ENCODE measurements at regions not wholly inside any gene's neighbourhood (a gene's known extent, or its start where the extent isn't known, plus 50 kb on each side); places are given as distances from the start of the nearest gene placed in this dataset.
A peak's percentile ranks its signal among the peaks of the same experiment; 100 is the strongest.

DNA sequence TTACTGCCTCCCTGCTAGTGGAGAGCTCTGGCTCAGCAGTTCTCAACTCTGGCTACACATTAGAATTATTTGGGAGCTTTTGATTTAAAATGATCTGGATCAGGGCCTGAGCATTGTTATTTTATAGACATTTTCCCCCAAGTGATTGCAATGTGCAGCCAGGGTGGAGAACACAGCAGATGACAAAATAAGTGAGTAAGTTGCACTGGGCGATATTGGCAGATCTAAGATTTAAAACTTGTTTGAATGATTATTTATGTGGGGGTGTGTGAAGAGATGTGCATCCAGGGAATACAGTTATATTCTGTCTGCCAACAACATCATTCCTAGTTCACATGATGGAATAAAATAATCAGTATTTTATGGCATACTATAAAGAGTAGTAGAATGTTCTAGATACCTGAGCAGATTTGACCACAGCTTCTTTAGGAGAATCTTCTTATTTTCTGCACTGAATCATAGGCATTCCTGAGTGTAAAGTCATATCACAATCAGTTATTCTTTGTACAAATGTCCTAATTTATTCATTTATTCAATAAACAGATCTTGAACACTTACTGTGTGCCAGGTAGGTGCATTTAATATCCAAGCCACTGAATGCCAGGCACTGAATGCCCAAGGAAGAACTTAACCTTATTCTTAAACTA, 123.9 kb downstream of the UCHL1 start:
- intact Hi-C loops (cut with DNase I): loop anchor here (5.0 kb wide), 1 partner anchor 37 kb away; no protein-coding TSS in a partner anchor
- DNase-seq: no peak

DNA sequence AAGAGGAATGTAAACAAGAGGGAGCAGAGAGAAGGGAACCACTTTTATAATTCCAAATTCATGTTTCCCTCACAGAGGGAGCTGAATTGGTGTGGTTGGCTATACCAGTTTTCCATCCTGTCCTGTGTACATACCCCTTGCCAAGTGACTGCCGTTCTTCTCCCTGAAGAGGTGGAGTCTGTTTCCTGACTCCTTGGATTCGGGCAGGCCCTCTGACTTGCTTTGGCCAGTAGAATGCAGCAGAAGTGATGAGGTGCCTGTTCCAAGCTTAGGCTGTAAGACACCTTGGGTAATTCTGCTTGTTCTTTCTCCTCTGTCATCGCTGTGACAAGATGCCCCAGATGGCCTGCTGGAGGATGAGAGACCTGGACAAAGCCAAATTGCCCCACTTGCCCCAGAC, 124.7 kb downstream of the UCHL1 start:
- intact Hi-C loops (cut with DNase I): loop anchor here (5.0 kb wide), 1 partner anchor 36 kb away; no protein-coding TSS in a partner anchor
- DNase-seq: no peak

DNA sequence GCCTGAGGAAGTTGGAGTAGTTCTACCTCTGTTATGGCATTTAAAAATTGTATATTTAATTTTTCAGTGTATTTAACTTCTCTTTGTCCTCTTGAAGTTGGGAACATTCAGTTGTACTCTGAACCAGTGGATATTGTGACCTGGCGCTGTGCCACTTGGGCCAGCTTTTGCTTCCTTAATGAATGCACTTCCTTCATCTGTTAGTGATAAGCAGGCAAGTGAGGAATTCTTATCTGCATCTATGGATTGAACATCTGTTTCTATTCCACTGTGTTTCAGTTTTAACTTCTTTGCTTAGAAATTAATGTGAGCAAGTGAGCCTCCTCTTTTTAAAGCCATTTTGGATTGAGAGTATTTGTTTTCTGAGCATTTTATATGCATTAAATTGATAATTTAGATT, 128.3 kb downstream of the UCHL1 start:
- DNase-seq: peak in 9 of 10 donors; percentile 41 to 89 (median 62)
- intact Hi-C loops (cut with DNase I): loop anchor here (5.0 kb wide), 1 partner anchor 32 kb away; no protein-coding TSS in a partner anchor

DNA sequence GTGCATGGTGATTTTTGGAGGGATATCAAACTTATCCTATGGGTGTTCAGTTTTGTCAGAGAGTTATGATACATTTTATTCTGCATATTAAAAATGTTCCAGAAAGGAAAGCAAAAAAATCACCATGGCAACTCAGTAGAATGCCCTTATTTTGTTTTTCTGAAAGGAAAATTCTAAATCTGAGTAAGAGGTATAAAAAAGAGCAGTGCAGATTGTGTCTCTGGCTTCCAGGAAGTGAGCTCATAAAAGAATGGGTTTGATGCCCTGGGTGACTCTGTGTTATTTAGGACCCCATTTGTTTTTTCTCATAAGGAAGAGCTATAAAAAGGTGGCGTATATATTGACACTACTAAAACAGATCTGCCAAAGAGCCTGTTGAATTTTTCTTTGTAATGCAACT, 128.8 kb downstream of the UCHL1 start:
- DNase-seq: no peak
- intact Hi-C loops (cut with DNase I): no loop called here

DNA sequence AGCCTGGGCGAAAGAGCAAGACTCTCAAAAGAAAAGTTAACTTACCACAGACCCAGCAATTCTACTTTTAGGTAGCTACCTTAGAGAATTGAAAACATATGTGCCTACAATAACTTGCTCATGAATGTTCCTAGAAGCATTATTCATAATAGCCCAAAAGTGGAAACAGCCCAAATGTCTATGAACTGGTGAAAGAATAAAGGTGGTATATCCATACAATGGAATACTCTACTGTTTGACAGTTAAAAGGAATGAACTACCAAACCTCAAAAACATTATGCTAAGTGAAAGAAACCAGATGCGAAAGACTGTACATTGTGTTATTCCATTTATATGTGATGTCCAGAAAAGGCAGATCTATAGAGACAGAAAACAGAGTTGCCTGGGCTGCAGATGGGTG, 131.4 kb downstream of the UCHL1 start:
- DNase-seq: no peak
- intact Hi-C loops (cut with DNase I): no loop called here

DNA sequence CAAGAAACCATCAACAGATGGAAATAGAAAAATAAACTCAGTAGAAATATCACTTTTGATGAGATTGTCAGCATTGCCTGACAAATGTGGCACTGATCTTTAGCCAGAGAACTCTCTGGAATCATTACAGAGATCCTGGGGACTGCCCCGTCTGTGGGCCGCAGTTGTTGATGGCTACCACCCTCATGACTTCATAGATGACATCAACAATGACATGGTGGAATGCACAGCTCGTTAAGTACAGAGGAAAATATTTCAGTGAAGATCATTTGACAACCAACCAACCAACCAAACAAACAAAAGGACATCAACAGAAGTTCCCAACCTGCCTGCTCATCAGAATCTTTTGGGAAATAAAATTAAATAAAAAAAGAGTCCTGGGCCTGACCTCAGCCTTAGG, 132.6 kb downstream of the UCHL1 start:
- DNase-seq: no peak
- intact Hi-C loops (cut with DNase I): no loop called here

DNA sequence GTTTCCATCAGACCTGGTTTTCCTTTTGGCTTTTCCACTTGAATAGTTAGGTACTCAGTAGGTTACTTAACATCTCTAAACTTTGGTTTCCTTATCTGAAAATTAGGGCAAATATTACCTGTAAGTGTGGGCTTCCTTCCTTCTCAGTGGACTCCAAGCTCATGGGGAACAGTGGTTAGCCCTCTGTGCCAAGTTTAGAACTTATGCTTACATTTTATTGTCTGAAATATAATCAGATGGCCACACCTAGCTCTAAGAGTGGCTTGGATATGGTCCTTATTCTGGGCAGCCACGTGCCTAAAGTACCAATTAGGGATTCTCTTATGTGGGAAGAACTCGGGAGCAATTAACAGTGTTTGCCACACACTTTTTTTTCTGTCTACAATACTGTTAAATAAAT, 133.9 kb downstream of the UCHL1 start:
- intact Hi-C loops (cut with DNase I): no loop called here
- no peak for DNase-seq

DNA sequence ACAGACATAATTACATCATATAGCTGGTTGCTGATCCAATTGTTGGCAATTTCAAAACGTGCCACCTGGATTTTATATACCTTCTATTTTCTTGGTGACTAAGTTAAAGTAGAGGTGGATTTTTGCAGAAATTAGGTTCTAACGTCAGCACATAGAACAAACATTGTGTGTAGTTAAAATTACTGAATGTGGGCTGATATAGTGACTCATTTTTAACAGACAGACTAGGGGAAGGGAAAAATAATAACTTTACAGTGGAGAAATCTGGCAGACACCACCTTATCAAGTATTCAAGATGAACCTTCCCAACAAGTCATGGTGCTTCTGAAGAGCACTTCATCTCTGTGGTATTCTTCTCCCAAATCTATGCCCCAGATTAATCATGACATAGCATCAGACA, 134.5 kb downstream of the UCHL1 start:
- intact Hi-C loops (cut with DNase I): no loop called here

DNA sequence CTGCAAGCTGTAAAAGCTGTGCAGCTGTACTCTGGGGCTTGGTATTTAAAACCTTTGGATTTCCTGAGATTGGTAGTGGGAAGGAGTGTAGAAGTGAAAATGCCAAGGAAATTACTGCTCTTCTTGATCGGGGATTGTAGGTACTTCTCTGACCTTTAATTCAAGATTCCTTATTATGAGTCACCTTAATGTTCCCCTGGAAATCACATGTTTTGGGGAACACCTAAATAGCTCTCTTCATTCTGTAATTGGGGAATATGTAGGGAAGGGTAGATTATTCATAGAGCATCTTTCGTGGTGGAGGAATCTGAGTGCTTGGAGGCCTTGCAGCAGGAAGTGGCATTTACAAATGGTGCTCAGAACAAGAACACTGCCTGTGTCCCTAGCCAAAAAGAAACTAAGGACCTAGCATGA, 137.8 kb downstream of the UCHL1 start:
- DNase-seq: no peak
- intact Hi-C loops (cut with DNase I): no loop called here

More for the DNA sequence above, 134.5 kb downstream of the UCHL1 start:
- no peak for DNase-seq

DNA sequence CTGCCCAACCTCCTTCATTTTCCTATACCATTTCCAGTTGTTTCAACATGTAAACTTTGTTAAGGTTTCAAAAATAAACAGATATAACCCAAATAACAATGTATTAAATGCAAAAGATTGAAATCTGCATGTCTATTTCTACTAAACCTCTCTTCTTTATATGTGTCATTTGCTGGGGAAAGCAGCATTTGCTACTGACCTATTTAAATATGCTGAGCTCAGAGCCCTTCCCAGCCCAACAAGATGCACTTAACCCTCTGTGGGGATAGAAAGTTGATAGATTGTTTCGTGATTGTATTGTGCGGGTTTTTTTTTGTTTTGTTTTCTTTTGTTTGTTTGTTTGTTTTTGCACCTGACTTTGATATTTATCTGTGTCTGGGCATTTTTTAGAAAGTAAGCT, 139.5 kb downstream of the UCHL1 start:
- no peak for DNase-seq
- intact Hi-C loops (cut with DNase I): no loop called here

DNA sequence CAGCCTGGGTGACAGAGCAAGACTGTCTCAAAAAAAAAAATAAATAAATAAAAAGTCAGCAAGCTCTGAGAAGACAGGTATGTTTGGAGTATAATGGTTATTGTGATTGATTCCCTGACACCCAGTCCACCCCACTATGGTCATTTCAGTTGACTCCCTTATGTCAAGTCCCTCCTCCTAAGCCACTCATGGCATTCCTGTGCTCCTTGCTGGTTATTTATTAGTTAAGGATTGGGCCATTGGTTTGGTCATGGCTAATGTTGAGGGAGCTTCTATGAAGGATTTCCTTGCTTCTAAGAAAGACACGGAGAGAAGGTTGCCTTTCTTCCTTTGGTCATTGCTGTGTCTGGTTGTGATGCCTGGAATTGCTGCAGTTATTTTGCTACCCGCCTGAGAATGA, 140.1 kb downstream of the UCHL1 start:
- intact Hi-C loops (cut with DNase I): no loop called here
- DNase-seq: no peak

DNA sequence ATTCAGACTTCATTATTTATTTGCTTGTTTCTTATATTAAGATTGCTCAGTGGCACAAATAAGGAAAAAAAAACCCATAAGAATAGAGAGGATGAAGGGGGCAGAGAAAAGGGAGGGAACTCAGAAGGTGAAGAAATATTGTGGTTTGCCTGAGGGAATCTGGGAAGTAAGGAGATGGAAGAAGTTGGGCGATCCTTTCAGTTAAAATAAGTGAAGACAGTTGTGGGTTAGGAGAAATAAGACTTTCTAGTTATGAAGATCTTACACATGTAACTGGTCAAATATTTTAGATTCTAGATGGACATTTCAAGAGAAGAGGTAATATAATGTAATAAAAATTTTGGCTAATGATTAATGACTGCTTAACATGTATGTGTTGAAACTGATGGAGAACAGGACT, 138.7 kb upstream of the LIMCH1 start:
- DNase-seq: no peak
- intact Hi-C loops (cut with DNase I): no loop called here

DNA sequence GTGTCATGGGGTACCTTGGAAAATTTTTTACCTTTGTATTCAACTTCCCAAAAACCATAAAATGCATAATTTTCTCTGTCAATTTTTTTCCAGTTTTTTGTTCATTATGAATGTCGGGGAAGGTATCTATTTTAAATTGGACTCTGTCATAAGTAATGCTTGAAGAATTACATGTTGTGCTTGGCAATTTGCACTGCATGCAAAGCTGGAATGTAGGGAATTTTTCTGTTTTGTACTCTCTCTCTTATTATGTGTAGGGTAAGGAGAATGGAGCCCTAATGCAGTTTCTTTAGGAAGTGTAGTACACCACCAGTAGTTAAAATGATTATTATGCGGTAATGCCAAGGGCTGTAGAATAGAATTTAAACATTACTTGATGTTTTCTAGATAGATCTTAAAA, 137.7 kb upstream of the LIMCH1 start:
- intact Hi-C loops (cut with DNase I): no loop called here
- no peak for DNase-seq

DNA sequence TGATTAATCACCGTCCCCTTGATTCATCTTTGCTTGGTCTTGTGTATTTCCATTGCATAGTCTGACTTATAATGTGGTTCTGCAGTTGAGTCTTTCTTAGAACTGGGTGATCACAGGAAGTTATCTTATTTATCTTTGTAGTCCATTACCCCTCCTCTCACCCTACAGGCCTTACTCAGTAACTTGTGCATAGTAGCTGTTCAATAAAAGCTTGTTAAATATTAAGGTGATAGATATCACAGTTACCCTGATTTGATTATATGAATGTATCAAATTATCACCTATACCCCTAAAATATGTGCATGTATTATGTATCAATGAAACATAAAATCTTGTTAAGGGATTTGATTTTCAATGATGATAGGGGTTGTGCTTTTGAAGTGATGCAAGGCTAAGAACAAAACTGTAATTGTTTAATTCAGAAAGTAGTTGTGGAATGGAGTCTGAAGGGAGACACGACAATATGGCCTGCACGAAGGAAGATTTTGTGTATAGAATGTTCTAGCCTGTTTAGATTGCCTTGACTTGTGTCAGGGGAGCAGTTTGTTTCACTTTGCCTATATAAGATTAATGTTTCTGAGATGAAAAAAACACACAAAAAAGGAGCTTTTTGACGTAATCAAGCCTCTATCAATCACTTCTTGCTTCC, 132.4 kb upstream of the LIMCH1 start:
- intact Hi-C loops (cut with DNase I): no loop called here
- DNase-seq: no peak

DNA sequence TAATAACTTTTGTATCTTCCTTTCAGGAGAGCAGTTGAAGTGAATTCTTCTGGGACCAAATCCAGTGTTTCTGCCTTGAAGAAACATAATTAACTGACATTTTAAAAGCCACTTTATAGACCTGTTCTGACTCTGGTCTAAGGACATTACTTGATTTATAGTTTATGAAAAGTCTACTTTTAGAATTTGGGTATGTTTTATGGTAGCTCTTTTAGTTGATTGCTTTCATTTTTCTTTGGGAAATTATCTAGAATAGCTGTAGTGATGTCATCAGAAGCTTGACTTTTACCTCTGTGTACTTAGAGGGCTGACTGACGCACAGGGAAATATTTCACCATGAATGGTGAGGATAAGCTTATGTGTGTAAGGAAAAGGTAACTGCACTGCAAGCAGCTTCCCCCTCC, 131.8 kb upstream of the LIMCH1 start:
- intact Hi-C loops (cut with DNase I): no loop called here
- DNase-seq: no peak

DNA sequence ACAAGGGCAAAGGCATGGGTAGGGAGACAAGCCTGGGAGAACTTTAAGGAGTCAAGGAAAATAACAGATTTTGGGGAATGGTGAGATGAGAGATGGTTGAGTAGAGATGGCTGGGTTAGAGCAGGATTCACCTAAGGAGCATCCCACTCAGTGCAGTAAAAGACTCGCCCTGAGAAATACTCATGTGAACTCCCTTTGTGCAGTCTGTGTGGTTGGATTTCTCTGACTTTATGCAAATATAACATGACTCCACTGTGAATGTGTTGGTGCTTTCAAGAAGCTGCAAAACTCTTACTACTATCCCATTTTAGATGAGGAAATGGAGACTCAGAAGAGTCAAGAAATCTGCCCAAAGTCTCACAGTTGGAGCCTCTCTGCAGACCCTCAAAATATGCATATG, 129.8 kb upstream of the LIMCH1 start:
- DNase-seq: no peak
- intact Hi-C loops (cut with DNase I): no loop called here

DNA sequence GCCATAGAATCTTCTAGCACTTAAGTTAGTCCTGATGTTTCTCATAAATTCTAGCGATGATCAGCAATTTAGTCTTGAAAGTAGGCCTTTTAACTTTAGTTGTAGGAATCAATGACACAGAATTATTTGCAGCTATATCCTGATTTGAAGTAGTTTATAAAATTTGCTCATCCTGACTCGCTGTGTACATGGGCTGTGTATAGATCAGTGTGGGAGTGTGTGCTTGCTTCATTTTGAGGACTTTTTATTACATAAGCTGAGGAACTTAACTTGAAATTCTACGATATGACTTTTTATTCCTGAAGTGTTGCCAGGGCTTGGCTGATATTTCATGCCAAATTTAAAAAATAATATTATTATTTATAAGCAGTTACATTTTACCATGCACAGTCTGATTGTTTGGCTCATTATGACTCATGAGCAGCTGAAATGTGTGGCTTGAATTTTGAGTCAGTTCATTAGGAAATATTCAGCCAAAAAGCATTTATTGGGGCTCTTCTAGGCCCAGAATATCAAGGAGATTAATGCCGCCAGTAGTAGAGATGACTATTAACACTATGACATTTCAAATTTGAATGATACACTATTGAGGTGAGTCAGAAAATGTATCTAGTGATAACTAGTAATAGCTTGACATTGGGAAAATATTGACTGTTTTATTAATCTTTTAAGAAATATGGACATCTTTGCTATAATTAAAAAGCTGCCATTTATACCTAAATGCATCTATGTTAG, 128.9 kb upstream of the LIMCH1 start:
- DNase-seq: no peak
- intact Hi-C loops (cut with DNase I): no loop called here

DNA sequence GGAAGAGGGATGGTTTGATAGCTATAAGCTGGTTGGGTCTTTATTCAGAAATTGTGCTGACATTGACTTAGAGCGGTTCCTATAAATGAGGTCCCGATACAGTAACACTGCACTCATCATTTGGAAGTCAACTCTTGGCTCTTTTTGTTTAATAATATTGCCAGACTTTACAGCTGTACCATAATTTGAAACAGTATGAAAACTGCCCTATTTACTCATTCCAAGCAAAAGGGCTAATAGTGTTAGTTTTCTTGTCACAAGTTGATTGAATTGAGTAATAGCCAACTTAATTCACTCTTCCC, 128.4 kb upstream of the LIMCH1 start:
- no peak for DNase-seq
- intact Hi-C loops (cut with DNase I): no loop called here

DNA sequence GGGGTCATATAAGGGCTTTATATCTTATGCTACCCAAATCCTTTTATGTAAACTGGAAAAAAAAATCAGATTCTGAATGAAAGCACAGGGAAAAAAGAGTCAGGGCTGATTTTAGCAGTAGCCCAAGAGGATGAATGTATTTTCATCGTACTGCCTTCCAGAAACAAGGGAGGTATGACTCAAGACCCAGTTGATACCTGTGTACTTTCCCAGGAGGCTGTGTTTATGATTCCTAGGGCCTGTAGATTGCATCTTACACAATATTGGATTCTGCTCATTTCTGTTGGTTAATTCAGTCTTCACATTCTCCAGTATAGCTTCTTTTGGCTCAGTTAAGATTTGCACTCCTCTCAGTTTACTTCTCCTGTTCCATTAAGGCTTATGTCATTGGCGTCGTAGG, 127.9 kb upstream of the LIMCH1 start:
- DNase-seq: no peak
- intact Hi-C loops (cut with DNase I): no loop called here

DNA sequence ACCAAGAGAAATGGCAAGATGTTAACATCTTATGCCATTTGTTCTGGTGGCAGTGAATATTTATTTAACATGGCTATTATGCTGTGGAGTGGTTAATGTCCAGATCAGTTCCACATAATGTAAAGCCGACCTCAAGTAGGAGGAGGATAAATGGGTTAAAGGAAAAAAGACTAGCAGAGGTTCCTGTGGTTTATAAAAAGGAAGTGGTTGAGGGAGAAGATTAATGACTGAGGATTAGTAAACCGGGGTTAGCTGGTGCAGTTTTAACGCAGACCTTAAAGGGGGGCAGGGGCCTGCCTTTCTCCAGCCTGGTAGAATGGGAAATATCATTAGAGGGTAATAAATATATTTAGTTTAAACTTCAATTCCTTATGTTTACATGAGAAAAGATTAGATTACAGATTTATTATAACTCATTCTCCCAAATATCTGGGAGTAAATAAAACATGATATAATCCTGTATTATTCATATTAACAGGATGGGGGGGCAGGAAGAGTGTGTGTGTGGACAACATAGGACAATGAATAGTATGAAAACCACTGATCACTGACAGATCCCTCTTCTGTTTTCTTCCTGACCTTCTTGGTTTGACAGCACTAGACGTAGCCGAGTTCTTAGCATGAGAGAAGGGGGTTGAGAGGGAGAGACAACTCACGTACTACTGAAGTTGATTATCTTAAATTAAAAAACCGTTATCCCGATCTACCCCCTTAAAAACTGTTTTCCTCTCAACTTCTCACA, 124.1 kb upstream of the LIMCH1 start:
- intact Hi-C loops (cut with DNase I): no loop called here
- no peak for DNase-seq

DNA sequence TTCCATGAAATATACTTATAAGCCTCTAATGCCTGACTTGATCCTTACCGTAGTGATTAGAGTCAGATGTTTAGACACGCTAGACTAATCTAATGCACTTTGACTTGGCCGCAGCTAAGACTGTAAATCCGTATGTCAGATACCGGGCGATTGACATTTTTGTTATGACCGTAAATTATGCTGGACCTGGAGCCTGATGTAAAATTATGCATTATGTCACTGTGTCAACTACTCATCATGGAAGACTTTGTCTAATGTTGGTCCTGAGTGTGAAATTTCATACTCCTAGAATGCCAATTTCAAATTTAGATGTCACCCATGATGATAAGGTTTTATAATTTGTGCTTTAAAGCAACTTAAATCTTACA, 123.6 kb upstream of the LIMCH1 start:
- no peak for DNase-seq
- intact Hi-C loops (cut with DNase I): no loop called here

Measured in posterior cingulate gyrus (tissue), 11 donors.